ENCODE measurements at regions not wholly inside any gene's neighbourhood (a gene's known extent, or its start where the extent isn't known, plus 50 kb on each side); places are given as distances from the start of the nearest gene placed in this dataset.

DNA sequence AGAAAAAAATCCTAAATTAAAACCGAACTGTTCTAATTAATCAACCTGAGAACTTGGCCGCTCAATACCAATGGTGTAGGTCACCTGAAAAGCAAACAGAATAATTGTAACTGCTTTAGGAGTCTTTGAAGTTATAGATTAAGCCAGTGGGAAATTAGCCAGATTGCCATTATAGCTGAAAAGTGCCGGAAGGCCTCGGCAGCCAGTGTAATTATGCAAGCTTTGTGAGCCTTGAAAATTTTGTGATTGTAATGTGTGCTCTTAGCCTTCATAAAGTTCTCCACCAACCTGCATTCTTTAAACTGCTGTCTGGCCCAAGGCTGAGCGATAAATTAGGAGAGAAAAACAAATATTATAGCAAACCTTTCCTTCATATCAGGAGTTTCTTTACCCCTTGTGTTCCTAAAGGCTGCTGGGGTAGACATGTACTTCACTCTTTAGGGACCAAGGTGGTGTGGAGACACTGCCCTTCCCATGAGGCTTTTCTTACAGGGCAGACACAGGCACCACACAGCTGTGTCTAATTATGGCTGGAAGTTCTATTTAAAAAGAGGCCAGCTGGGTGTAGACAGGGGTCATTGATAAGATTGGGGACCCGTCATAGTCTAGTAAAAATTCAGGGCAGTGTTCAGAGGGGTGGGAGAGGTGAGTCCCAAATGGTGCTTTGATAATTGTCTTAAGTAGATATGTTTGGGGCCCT lies 991.2 kb downstream of the FLRT2 start:
- TF ChIP-seq, protein P1, sequence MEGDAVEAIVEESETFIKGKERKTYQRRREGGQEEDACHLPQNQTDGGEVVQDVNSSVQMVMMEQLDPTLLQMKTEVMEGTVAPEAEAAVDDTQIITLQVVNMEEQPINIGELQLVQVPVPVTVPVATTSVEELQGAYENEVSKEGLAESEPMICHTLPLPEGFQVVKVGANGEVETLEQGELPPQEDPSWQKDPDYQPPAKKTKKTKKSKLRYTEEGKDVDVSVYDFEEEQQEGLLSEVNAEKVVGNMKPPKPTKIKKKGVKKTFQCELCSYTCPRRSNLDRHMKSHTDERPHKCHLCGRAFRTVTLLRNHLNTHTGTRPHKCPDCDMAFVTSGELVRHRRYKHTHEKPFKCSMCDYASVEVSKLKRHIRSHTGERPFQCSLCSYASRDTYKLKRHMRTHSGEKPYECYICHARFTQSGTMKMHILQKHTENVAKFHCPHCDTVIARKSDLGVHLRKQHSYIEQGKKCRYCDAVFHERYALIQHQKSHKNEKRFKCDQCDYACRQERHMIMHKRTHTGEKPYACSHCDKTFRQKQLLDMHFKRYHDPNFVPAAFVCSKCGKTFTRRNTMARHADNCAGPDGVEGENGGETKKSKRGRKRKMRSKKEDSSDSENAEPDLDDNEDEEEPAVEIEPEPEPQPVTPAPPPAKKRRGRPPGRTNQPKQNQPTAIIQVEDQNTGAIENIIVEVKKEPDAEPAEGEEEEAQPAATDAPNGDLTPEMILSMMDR (conservative IDR thresholded peaks at IDR 0.05; ENCODE audit: low read depth in 2 of 2), result no peak
- no peak for TF ChIP-seq EZH2 (IDR thresholded peaks at IDR 0.05; ENCODE audit: low read depth, unreplicated experiment)
- TF ChIP-seq POLR2AphosphoS5 (IDR thresholded peaks at IDR 0.05; ENCODE audit: low read depth), result no peak

Data from GM23338 (cell line).